Keratinocyte (primary cell): ENCODE measurements at regions not wholly inside any gene's neighbourhood (a gene's known extent, or its start where the extent isn't known, plus 50 kb on each side); places are given as distances from the start of the nearest gene placed in this dataset.

ENCODE experiments used
- DNase-seq: peaks from one replicate; pipeline ENCODE4 v3.0.0-alpha.2; 2011; ENCODE audit warnings: low read depth, missing footprints, low spot score
- FAIRE-seq: peaks from 2 replicates; lab custom pipeline; 2011; peaks lifted over from hg19 to GRCh38; lab: Jason Lieb, UNC
- H2AFZ ChIP-seq: 2 replicates; pipeline ENCODE4 v1.6.0; 2012; ENCODE audit warnings: low read length, control low read depth, inconsistent platforms; ENCODE audit not compliant: control insufficient read depth
- H3K27ac ChIP-seq: 2 replicates; pipeline ENCODE4 v1.5.1; 2011; ENCODE audit warnings: low read length; ENCODE audit not compliant: control insufficient read depth, insufficient read depth
- H3K27me3 ChIP-seq: 3 replicates; pipeline ENCODE4 v1.6.0; 2011; ENCODE audit warnings: low read length; ENCODE audit not compliant: control insufficient read depth, insufficient read depth; ENCODE audit errors: extremely low read depth
- H3K36me3 ChIP-seq, 2 experiments: 2 replicates in 1 of 2; 3 replicates in 1 of 2; pipeline ENCODE4 v1.5.1; 2011; ENCODE audit warnings: low read length in 2 of 2, mild to moderate bottlenecking in 1 of 2; ENCODE audit not compliant: control insufficient read depth in 2 of 2, insufficient read depth in 2 of 2; ENCODE audit errors: extremely low read depth in 1 of 2
- H3K4me1 ChIP-seq: 3 replicates; pipeline ENCODE4 v1.5.1; 2011; ENCODE audit warnings: low read length; ENCODE audit not compliant: control insufficient read depth, insufficient read depth; ENCODE audit errors: extremely low read depth
- H3K4me2 ChIP-seq: 3 replicates; pipeline ENCODE4 v1.6.0; 2011; ENCODE audit warnings: low read depth, low read length; ENCODE audit not compliant: control insufficient read depth, insufficient read depth; ENCODE audit errors: extremely low read depth
- H3K4me3 ChIP-seq, 3 experiments: fragments of 200-600 bp in 1 of 3; sonication (generic) in 1 of 3; 2 replicates in 2 of 3; 3 replicates in 1 of 3; pipeline ENCODE4 v1.5.1; 2011 to 2016; ENCODE audit warnings: low read length in 3 of 3, mild to moderate bottlenecking in 3 of 3, control low read depth in 2 of 3, inconsistent platforms in 1 of 3, low read depth in 1 of 3, mixed read lengths in 1 of 3, mixed run types in 1 of 3, moderate library complexity in 1 of 3; ENCODE audit not compliant: control insufficient read depth in 2 of 3, insufficient read depth in 2 of 3; ENCODE audit errors: extremely low read depth in 1 of 3
- H3K79me2 ChIP-seq: 2 replicates; pipeline ENCODE4 v1.6.0; 2012; ENCODE audit warnings: low read length; ENCODE audit not compliant: control insufficient read depth, insufficient read depth
- H3K9ac ChIP-seq: 3 replicates; pipeline ENCODE4 v1.6.0; 2011; ENCODE audit warnings: low read length; ENCODE audit not compliant: control insufficient read depth, insufficient read depth; ENCODE audit errors: extremely low read depth
- H3K9me1 ChIP-seq: 3 replicates; pipeline ENCODE4 v1.6.0; 2011; ENCODE audit warnings: low read length; ENCODE audit not compliant: control insufficient read depth, insufficient read depth; ENCODE audit errors: extremely low read depth
- H3K9me3 ChIP-seq: 2 replicates; pipeline ENCODE4 v1.5.1; 2012; ENCODE audit warnings: low read depth, low read length; ENCODE audit not compliant: control insufficient read depth
- H4K20me1 ChIP-seq: 3 replicates; pipeline ENCODE4 v1.6.0; 2011; ENCODE audit warnings: low read length; ENCODE audit not compliant: control insufficient read depth, insufficient read depth; ENCODE audit errors: extremely low read depth
- CTCF ChIP-seq, 3 experiments: IDR thresholded peaks in 1 of 3; conservative IDR thresholded peaks in 1 of 3; optimal IDR thresholded peaks in 1 of 3; 2 replicates in 2 of 3; 3 replicates in 1 of 3; pipeline versions ENCODE3 to v1.5.1; 2011; ENCODE audit warnings: low read length in 3 of 3, mild to moderate bottlenecking in 3 of 3, moderate library complexity in 2 of 3, control low read depth in 1 of 3, inconsistent platforms in 1 of 3; ENCODE audit not compliant: insufficient read depth in 2 of 3; ENCODE audit errors: extremely low read depth in 1 of 3
- EZH2 ChIP-seq: IDR thresholded peaks from one replicate; pipeline ENCODE4 v1.6.1; 2012; ENCODE audit warnings: inconsistent platforms, mild to moderate bottlenecking, low read length, moderate library complexity
- dilution Hi-C: fragments of 300-500 bp; cut with MboI; formaldehyde crosslinking; loops from one replicate; pipeline ENCODE4 v1.7.0; 2020; ENCODE audit warnings: low sequenced_read_pairs; ENCODE audit not compliant: extremely low pct_ligation_motif_present

GRCh38 chr2:133685636-133686215 lies 117.5 kb upstream of the NCKAP5 start:
- Histone ChIP-seq H3K9me3 (no peaks in the 10 kb centered on the region), H2AFZ (no peak overlapping the region), H3K36me3 (no peaks in the 10 kb centered on the region), H4K20me1 (no peaks in the 10 kb centered on the region), H3K4me3 (no peak overlapping the region), H3K4me1 (no peaks in the 10 kb centered on the region), H3K27me3 (peaks cover 22% of the 10 kb centered on the region), H3K27ac (no peak overlapping the region), H3K79me2 (no peaks in the 10 kb centered on the region), H3K9ac (no peak overlapping the region), H3K4me2 (no peak overlapping the region), H3K9me1 (no peaks in the 10 kb centered on the region)
- TF ChIP-seq CTCF (optimal IDR thresholded peaks at IDR 0.05 in 1 of 3, IDR thresholded peaks at IDR 0.05 in 1 of 3, conservative IDR thresholded peaks at IDR 0.05 in 1 of 3; ENCODE audit: extremely low read depth in 1 of 3, insufficient read depth in 2 of 3, low read length in 3 of 3) (no peak), EZH2 (no peak)
- DNase-seq: no peak
- dilution Hi-C loops: no loop called here
- no peak for FAIRE-seq

- DNase-seq (no peak), FAIRE-seq (no peak)
- Histone ChIP-seq H3K4me3 (no peak overlapping the region), H3K9me1 (no peaks in the 10 kb centered on the region), H3K36me3 (no peaks in the 10 kb centered on the region), H3K27ac (no peak overlapping the region), H3K79me2 (no peaks in the 10 kb centered on the region), H3K9ac (no peak overlapping the region), H3K4me1 (no peaks in the 10 kb centered on the region), H3K27me3 (peaks cover 31% of the 10 kb centered on the region), H3K9me3 (no peaks in the 10 kb centered on the region), H3K4me2 (no peak overlapping the region), H4K20me1 (no peaks in the 10 kb centered on the region), H2AFZ (no peak overlapping the region)
- no peak for TF ChIP-seq EZH2
- TF ChIP-seq CTCF (optimal IDR thresholded peaks at IDR 0.05 in 1 of 3, IDR thresholded peaks at IDR 0.05 in 1 of 3, conservative IDR thresholded peaks at IDR 0.05 in 1 of 3; ENCODE audit: extremely low read depth in 1 of 3, insufficient read depth in 2 of 3, low read length in 3 of 3): no peak
- dilution Hi-C loops: no loop called here
Measured at GRCh38 chr2:133690780-133691179, 122.5 kb upstream of the NCKAP5 start.
